ENCODE measurements at regions not wholly inside any gene's neighbourhood (a gene's known extent, or its start where the extent isn't known, plus 50 kb on each side); places are given as distances from the start of the nearest gene placed in this dataset.

- Histone ChIP-seq H3K36me3 (ENCODE audit: control insufficient read depth, insufficient read depth, low read length) (no peaks in the 10 kb centered on the region), H3K4me3 (ENCODE audit: low read depth in 2 of 2, low read length in 2 of 2) (no peak overlapping the region), H3K4me1 (ENCODE audit: control insufficient read depth, insufficient read depth, low read length) (no peaks in the 10 kb centered on the region), H3K9me3 (ENCODE audit: control insufficient read depth, insufficient read depth, low read depth, low read length) (no peaks in the 10 kb centered on the region), H3K27me3 (ENCODE audit: control insufficient read depth, insufficient read depth, low read length) (peaks cover 8% of the 10 kb centered on the region; the same call in 1 of the 2 replicates), H3K27ac (ENCODE audit: low read length) (no peak overlapping the region)
- CTCF ChIA-PET = no interaction called here
- in situ Hi-C loops (cut with HindIII; ENCODE audit: low pct_unique_long_range_greater_than_20kb, low sequenced_read_pairs) (no loop called here), intact Hi-C loops (cut with micrococcal nuclease; ENCODE audit: unreplicated experiment) (no loop called here)
- TF ChIP-seq SIN3A (IDR thresholded peaks at IDR 0.05; ENCODE audit: borderline replicate concordance, insufficient read depth, low read depth, low read length) = no peak
- no peak for TF ChIP-seq CTCF (IDR thresholded peaks at IDR 0.05)
- no peak for TF ChIP-seq POLR2AphosphoS5 (IDR thresholded peaks at IDR 0.05; ENCODE audit: low read depth, low read length)
- TF ChIP-seq REST (IDR thresholded peaks at IDR 0.05; ENCODE audit: insufficient read depth in 1 of 2, low read depth in 2 of 2, low read length in 1 of 2) = no peak
- TF ChIP-seq TCF7L2 (IDR thresholded peaks at IDR 0.05; ENCODE audit: low read depth, low read length) = no peak
- ATAC-seq (no peak), DNase-seq (ENCODE audit: low read depth, low spot score) (no peak)
- BruUV-seq (replicated peaks) = no TSS peak
- POLR2A ChIA-PET = no interaction called here
Observed at GRCh38 chr2:15053542-15053941, 421.0 kb downstream of the LRATD1 start.

GRCh38 chr2:15058015-15058720 is 425.7 kb downstream of the LRATD1 start:
- ATAC-seq (no peak), DNase-seq (ENCODE audit: low read depth, low spot score) (no peak)
- Histone ChIP-seq H3K4me1 (ENCODE audit: control insufficient read depth, insufficient read depth, low read length) (no peaks in the 10 kb centered on the region), H3K9me3 (ENCODE audit: control insufficient read depth, insufficient read depth, low read depth, low read length) (no peaks in the 10 kb centered on the region), H3K4me3 (ENCODE audit: low read depth in 2 of 2, low read length in 2 of 2) (no peak overlapping the region), H3K36me3 (ENCODE audit: control insufficient read depth, insufficient read depth, low read length) (no peaks in the 10 kb centered on the region), H3K27me3 (ENCODE audit: control insufficient read depth, insufficient read depth, low read length) (peaks cover 8% of the 10 kb centered on the region), H3K27ac (ENCODE audit: low read length) (no peak overlapping the region)
- TF ChIP-seq SIN3A (IDR thresholded peaks at IDR 0.05; ENCODE audit: borderline replicate concordance, insufficient read depth, low read depth, low read length) = no peak
- TF ChIP-seq CTCF (IDR thresholded peaks at IDR 0.05) = peak; percentile 69
- ChIA-PET CTCF (no interaction called here), POLR2A (no interaction called here)
- in situ Hi-C loops (cut with HindIII; ENCODE audit: low pct_unique_long_range_greater_than_20kb, low sequenced_read_pairs) = no loop called here
- intact Hi-C loops (cut with micrococcal nuclease; ENCODE audit: unreplicated experiment) = no loop called here
- BruUV-seq (replicated peaks) = no TSS peak

All from Panc1 (cell line).